ENCODE measurements at regions not wholly inside any gene's neighbourhood (a gene's known extent, or its start where the extent isn't known, plus 50 kb on each side); places are given as distances from the start of the nearest gene placed in this dataset.

GRCh38 chr4:127126718-127127117 is 506.0 kb upstream of the INTU start:
- H3K27me3 ChIP-seq (ENCODE audit: control insufficient read depth in 1 of 2, insufficient read depth in 2 of 2, low read length in 1 of 2): no peaks in the 10 kb centered on the region
- 76 to 89% methylated on average over 1 of the region's 1 CpG for WGBS, 2 donors
- intact Hi-C loops (cut with DNase I): no loop called here
- no peaks in the 10 kb centered on the region for H3K36me3 ChIP-seq (ENCODE audit: control insufficient read depth in 1 of 2, insufficient read depth in 2 of 2, low read length in 1 of 2)
- H3K27ac ChIP-seq (ENCODE audit: low read depth in 1 of 2, low read length in 2 of 2): no peak overlapping the region
- DNase-seq (no peak), ATAC-seq (ENCODE audit: low FRiP score) (no peak)
- peaks cover 2% of the 10 kb centered on the region for H3K9me3 ChIP-seq (ENCODE audit: control insufficient read depth, low read length)
- H3K4me3 ChIP-seq (ENCODE audit: low read length in 2 of 2): no peak overlapping the region
- no peaks in the 10 kb centered on the region for H3K4me1 ChIP-seq (ENCODE audit: control insufficient read depth in 1 of 2, insufficient read depth in 2 of 2, low read length in 2 of 2)

- Histone ChIP-seq H3K4me3 (ENCODE audit: low read length in 2 of 2) (no peak overlapping the region), H3K27ac (ENCODE audit: low read depth in 1 of 2, low read length in 2 of 2) (no peak overlapping the region), H3K4me1 (ENCODE audit: control insufficient read depth in 1 of 2, insufficient read depth in 2 of 2, low read length in 2 of 2) (no peaks in the 10 kb centered on the region), H3K36me3 (ENCODE audit: control insufficient read depth in 1 of 2, insufficient read depth in 2 of 2, low read length in 1 of 2) (no peaks in the 10 kb centered on the region), H3K9me3 (ENCODE audit: control insufficient read depth, low read length) (peaks cover 2% of the 10 kb centered on the region), H3K27me3 (ENCODE audit: control insufficient read depth in 1 of 2, insufficient read depth in 2 of 2, low read length in 1 of 2) (no peaks in the 10 kb centered on the region)
- ATAC-seq (ENCODE audit: low FRiP score) (no peak), DNase-seq (no peak)
- intact Hi-C loops (cut with DNase I): no loop called here
- WGBS, 2 donors: 99% methylated on average over 2 of the region's 2 CpGs
Measured at GRCh38 chr4:127131527-127131926, 501.2 kb upstream of the INTU start.

GRCh38 chr4:127134490-127134889 is 498.3 kb upstream of the INTU start:
- WGBS, 2 donors: 45 to 55% methylated on average over 2 of the region's 2 CpGs
- H3K27me3 ChIP-seq (ENCODE audit: control insufficient read depth in 1 of 2, insufficient read depth in 2 of 2, low read length in 1 of 2): no peaks in the 10 kb centered on the region
- no peak overlapping the region for H3K27ac ChIP-seq (ENCODE audit: low read depth in 1 of 2, low read length in 2 of 2)

GRCh38 chr4:127138586-127138985 is 494.2 kb upstream of the INTU start:
- intact Hi-C loops (cut with DNase I): no loop called here
- ATAC-seq (ENCODE audit: low FRiP score) (no peak), DNase-seq (no peak)
- Histone ChIP-seq H3K27me3 (ENCODE audit: control insufficient read depth in 1 of 2, insufficient read depth in 2 of 2, low read length in 1 of 2) (no peaks in the 10 kb centered on the region), H3K4me1 (ENCODE audit: control insufficient read depth in 1 of 2, insufficient read depth in 2 of 2, low read length in 2 of 2) (no peaks in the 10 kb centered on the region), H3K4me3 (ENCODE audit: low read length in 2 of 2) (no peak overlapping the region), H3K9me3 (ENCODE audit: control insufficient read depth, low read length) (no peaks in the 10 kb centered on the region), H3K27ac (ENCODE audit: low read depth in 1 of 2, low read length in 2 of 2) (no peak overlapping the region), H3K36me3 (ENCODE audit: control insufficient read depth in 1 of 2, insufficient read depth in 2 of 2, low read length in 1 of 2) (no peaks in the 10 kb centered on the region)
- WGBS, 2 donors: 28 to 29% methylated on average over 4 of the region's 4 CpGs

More at GRCh38 chr4:127134490-127134889, 498.3 kb upstream of the INTU start:
- H3K4me1 ChIP-seq (ENCODE audit: control insufficient read depth in 1 of 2, insufficient read depth in 2 of 2, low read length in 2 of 2): no peaks in the 10 kb centered on the region
- intact Hi-C loops (cut with DNase I): no loop called here
- no peak for DNase-seq
- H3K36me3 ChIP-seq (ENCODE audit: control insufficient read depth in 1 of 2, insufficient read depth in 2 of 2, low read length in 1 of 2): no peaks in the 10 kb centered on the region
- H3K9me3 ChIP-seq (ENCODE audit: control insufficient read depth, low read length): peaks cover 2% of the 10 kb centered on the region
- ATAC-seq (ENCODE audit: low FRiP score): no peak
- H3K4me3 ChIP-seq (ENCODE audit: low read length in 2 of 2): no peak overlapping the region

GRCh38 chr4:127139788-127140286 is 492.9 kb upstream of the INTU start:
- Histone ChIP-seq H3K27ac (ENCODE audit: low read depth in 1 of 2, low read length in 2 of 2) (no peak overlapping the region), H3K4me3 (ENCODE audit: low read length in 2 of 2) (no peak overlapping the region), H3K27me3 (ENCODE audit: control insufficient read depth in 1 of 2, insufficient read depth in 2 of 2, low read length in 1 of 2) (no peaks in the 10 kb centered on the region), H3K36me3 (ENCODE audit: control insufficient read depth in 1 of 2, insufficient read depth in 2 of 2, low read length in 1 of 2) (no peaks in the 10 kb centered on the region), H3K4me1 (ENCODE audit: control insufficient read depth in 1 of 2, insufficient read depth in 2 of 2, low read length in 2 of 2) (no peaks in the 10 kb centered on the region), H3K9me3 (ENCODE audit: control insufficient read depth, low read length) (no peaks in the 10 kb centered on the region)
- DNase-seq (no peak), ATAC-seq (ENCODE audit: low FRiP score) (no peak)
- intact Hi-C loops (cut with DNase I): no loop called here
- 92% methylated on average over 6 of the region's 6 CpGs for WGBS, 2 donors

GRCh38 chr4:127140306-127140705 is 492.5 kb upstream of the INTU start:
- intact Hi-C loops (cut with DNase I): no loop called here
- Histone ChIP-seq H3K27me3 (ENCODE audit: control insufficient read depth in 1 of 2, insufficient read depth in 2 of 2, low read length in 1 of 2) (no peaks in the 10 kb centered on the region), H3K36me3 (ENCODE audit: control insufficient read depth in 1 of 2, insufficient read depth in 2 of 2, low read length in 1 of 2) (no peaks in the 10 kb centered on the region), H3K4me1 (ENCODE audit: control insufficient read depth in 1 of 2, insufficient read depth in 2 of 2, low read length in 2 of 2) (no peaks in the 10 kb centered on the region), H3K9me3 (ENCODE audit: control insufficient read depth, low read length) (no peaks in the 10 kb centered on the region), H3K4me3 (ENCODE audit: low read length in 2 of 2) (no peak overlapping the region), H3K27ac (ENCODE audit: low read depth in 1 of 2, low read length in 2 of 2) (no peak overlapping the region)
- 91 to 92% methylated on average over 3 of the region's 3 CpGs for WGBS, 2 donors
- ATAC-seq (ENCODE audit: low FRiP score) (no peak), DNase-seq (no peak)

GRCh38 chr4:127141856-127142255 is 490.9 kb upstream of the INTU start:
- Histone ChIP-seq H3K9me3 (ENCODE audit: control insufficient read depth, low read length) (no peaks in the 10 kb centered on the region), H3K4me1 (ENCODE audit: control insufficient read depth in 1 of 2, insufficient read depth in 2 of 2, low read length in 2 of 2) (no peaks in the 10 kb centered on the region), H3K27me3 (ENCODE audit: control insufficient read depth in 1 of 2, insufficient read depth in 2 of 2, low read length in 1 of 2) (no peaks in the 10 kb centered on the region), H3K4me3 (ENCODE audit: low read length in 2 of 2) (no peak overlapping the region), H3K27ac (ENCODE audit: low read depth in 1 of 2, low read length in 2 of 2) (no peak overlapping the region), H3K36me3 (ENCODE audit: control insufficient read depth in 1 of 2, insufficient read depth in 2 of 2, low read length in 1 of 2) (no peaks in the 10 kb centered on the region)
- 75 to 87% methylated on average over 1 of the region's 1 CpG for WGBS, 2 donors
- ATAC-seq (ENCODE audit: low FRiP score) (no peak), DNase-seq (no peak)
- intact Hi-C loops (cut with DNase I): no loop called here

GRCh38 chr4:127143460-127144195 is 489.1 kb upstream of the INTU start:
- 16 to 20% methylated on average over 5 of the region's 5 CpGs for WGBS, 2 donors
- Histone ChIP-seq H3K4me3 (ENCODE audit: low read length in 2 of 2) (no peak overlapping the region), H3K4me1 (ENCODE audit: control insufficient read depth in 1 of 2, insufficient read depth in 2 of 2, low read length in 2 of 2) (no peaks in the 10 kb centered on the region), H3K36me3 (ENCODE audit: control insufficient read depth in 1 of 2, insufficient read depth in 2 of 2, low read length in 1 of 2) (no peaks in the 10 kb centered on the region), H3K27me3 (ENCODE audit: control insufficient read depth in 1 of 2, insufficient read depth in 2 of 2, low read length in 1 of 2) (no peaks in the 10 kb centered on the region), H3K9me3 (ENCODE audit: control insufficient read depth, low read length) (no peaks in the 10 kb centered on the region), H3K27ac (ENCODE audit: low read depth in 1 of 2, low read length in 2 of 2) (no peak overlapping the region)
- intact Hi-C loops (cut with DNase I): no loop called here
- no peak for DNase-seq
- no peak for ATAC-seq (ENCODE audit: low FRiP score)

- no peaks in the 10 kb centered on the region for H3K4me1 ChIP-seq (ENCODE audit: control insufficient read depth in 1 of 2, insufficient read depth in 2 of 2, low read length in 2 of 2)
- H3K27ac ChIP-seq (ENCODE audit: low read depth in 1 of 2, low read length in 2 of 2): no peak overlapping the region
- intact Hi-C loops (cut with DNase I): no loop called here
- H3K27me3 ChIP-seq (ENCODE audit: control insufficient read depth in 1 of 2, insufficient read depth in 2 of 2, low read length in 1 of 2): no peaks in the 10 kb centered on the region
- no peak for DNase-seq
- no peaks in the 10 kb centered on the region for H3K9me3 ChIP-seq (ENCODE audit: control insufficient read depth, low read length)
- 84 to 89% methylated on average over 5 of the region's 5 CpGs for WGBS, 2 donors
- H3K36me3 ChIP-seq (ENCODE audit: control insufficient read depth in 1 of 2, insufficient read depth in 2 of 2, low read length in 1 of 2): no peaks in the 10 kb centered on the region
- no peak for ATAC-seq (ENCODE audit: low FRiP score)
- H3K4me3 ChIP-seq (ENCODE audit: low read length in 2 of 2): no peak overlapping the region
Measured at GRCh38 chr4:127145006-127145540, 487.7 kb upstream of the INTU start.
